CD4-positive, CD25-positive, alpha-beta regulatory T cell (primary cell): ENCODE measurements at regions not wholly inside any gene's neighbourhood (a gene's known extent, or its start where the extent isn't known, plus 50 kb on each side); places are given as distances from the start of the nearest gene placed in this dataset.

Source experiments
- ATAC-seq, 2 donors: fragments of 150-1000 bp; cut with Tn5 transposase; one replicate each; pipeline ENCODE4 v1.10.0; 2021; ENCODE audit warnings: low read depth in 2 of 2, moderate number of reproducible peaks in 2 of 2, moderate library complexity in 1 of 2
- DNase-seq, 3 donors: peaks; one replicate each; pipeline versions ENCODE4 v3.0.0 to v3.0.0-alpha.2; 2012 to 2022; ENCODE audit warnings: mixed read lengths in 1 of 3
- H3K27ac ChIP-seq: one replicate; pipeline ENCODE4 v1.7.0; 2013; ENCODE audit warnings: mild to moderate bottlenecking, low read length; ENCODE audit not compliant: insufficient read depth, poor library complexity, severe bottlenecking
- H3K27me3 ChIP-seq: one replicate; pipeline ENCODE4 v1.7.0; 2013; ENCODE audit warnings: low read length; ENCODE audit not compliant: control insufficient read depth, insufficient read depth
- H3K36me3 ChIP-seq: one replicate; pipeline ENCODE4 v1.7.0; 2013; ENCODE audit warnings: mild to moderate bottlenecking, low read length, moderate library complexity; ENCODE audit not compliant: control insufficient read depth, insufficient read depth
- H3K4me1 ChIP-seq: 2 replicates; pipeline ENCODE4 v1.7.0; 2013; ENCODE audit warnings: mild to moderate bottlenecking, low read length; ENCODE audit not compliant: insufficient read depth, control insufficient read depth, poor library complexity, severe bottlenecking
- H3K4me3 ChIP-seq: one replicate; pipeline ENCODE4 v1.7.0; 2013; ENCODE audit warnings: low read depth, mild to moderate bottlenecking, low read length, moderate library complexity
- H3K9me3 ChIP-seq, 2 experiments: 1 replicate in 1 of 2; 2 replicates in 1 of 2; pipeline ENCODE4 v1.7.0; 2013; ENCODE audit warnings: low read length in 2 of 2, mild to moderate bottlenecking in 1 of 2, moderate library complexity in 1 of 2; ENCODE audit not compliant: control insufficient read depth in 2 of 2
- H3K27ac Mint-ChIP-seq, 3 donors: one replicate each; pipeline ENCODE4 v1.8.0; 2020 to 2022; ENCODE audit warnings: mild to moderate bottlenecking in 3 of 3, mixed read lengths in 3 of 3, moderate library complexity in 2 of 3
- H3K27me3 Mint-ChIP-seq: one replicate; pipeline ENCODE4 v1.8.0; 2022; ENCODE audit warnings: mild to moderate bottlenecking, mixed read lengths
- H3K36me3 Mint-ChIP-seq: one replicate; pipeline ENCODE4 v1.8.0; 2020; ENCODE audit warnings: mixed read lengths
- H3K4me1 Mint-ChIP-seq, 4 donors: one replicate each; pipeline ENCODE4 v1.8.0; 2020 to 2022; ENCODE audit warnings: mixed read lengths in 4 of 4, mild to moderate bottlenecking in 1 of 4
- H3K4me3 Mint-ChIP-seq, 4 donors: one replicate each; pipeline ENCODE4 v1.8.0; 2020 to 2022; ENCODE audit warnings: mild to moderate bottlenecking in 4 of 4, mixed read lengths in 4 of 4, moderate library complexity in 3 of 4
- H3K9me3 Mint-ChIP-seq, 7 donors: one replicate each; pipeline ENCODE4 v1.8.0; 2020 to 2022; ENCODE audit warnings: mixed read lengths in 7 of 7, mild to moderate bottlenecking in 3 of 7, moderate library complexity in 2 of 7

DNA sequence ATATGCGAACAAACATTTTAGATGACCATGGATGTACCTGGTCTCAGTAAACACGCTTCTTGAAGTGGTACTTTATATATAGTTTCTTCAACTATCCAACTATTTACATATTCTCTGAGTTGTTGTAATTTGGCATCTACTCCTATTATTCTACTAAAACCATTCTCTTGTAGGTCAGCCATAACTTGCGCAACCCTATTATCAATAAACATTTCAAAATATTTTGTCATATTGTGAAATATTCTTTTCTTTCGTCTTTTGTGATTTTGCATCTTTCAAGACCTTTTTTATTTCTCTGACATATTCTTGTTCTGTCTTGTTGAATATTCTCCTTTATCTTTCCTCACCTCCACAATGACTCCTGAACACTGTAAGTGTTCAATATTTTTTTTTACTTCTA lies 753.3 kb downstream of the NXPH1 start:
- Mint-ChIP-seq H3K27ac (no peak overlapping the region), H3K4me1 (no peaks in the 10 kb centered on the region), H3K9me3 (peaks cover 0 to 26% (median 8%) of the 10 kb centered on the region in 7 donors), H3K4me3 (no peak overlapping the region), H3K27me3 (no peaks in the 10 kb centered on the region), H3K36me3 (no peaks in the 10 kb centered on the region)
- Histone ChIP-seq H3K36me3 (no peaks in the 10 kb centered on the region), H3K4me3 (no peak overlapping the region), H3K27ac (no peak overlapping the region), H3K27me3 (no peaks in the 10 kb centered on the region), H3K4me1 (no peaks in the 10 kb centered on the region), H3K9me3 (no peaks in the 10 kb centered on the region)
- DNase-seq (no peak), ATAC-seq (no peak)

DNA sequence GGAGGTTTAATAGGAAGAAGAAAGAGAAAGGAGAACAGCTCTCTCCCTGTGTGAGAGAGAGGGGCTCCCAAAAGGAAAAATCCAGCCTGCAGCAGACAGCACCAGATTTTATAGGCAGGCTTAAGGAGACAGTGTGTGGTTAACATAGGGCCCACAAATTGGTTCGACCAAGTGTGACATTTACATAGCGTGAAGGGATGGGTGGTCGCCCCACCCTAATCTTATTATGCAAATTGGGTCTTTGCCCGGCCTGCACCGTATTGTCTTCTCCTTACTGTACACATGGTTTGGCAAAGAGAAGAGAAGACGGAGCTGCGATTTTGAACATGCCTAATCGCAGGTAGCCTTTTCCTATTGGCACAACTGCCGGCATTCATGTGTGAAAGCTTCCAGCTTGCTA lies 756.3 kb downstream of the NXPH1 start:
- Histone ChIP-seq H3K4me3 (no peak overlapping the region), H3K27ac (no peak overlapping the region), H3K4me1 (no peaks in the 10 kb centered on the region), H3K36me3 (no peaks in the 10 kb centered on the region), H3K27me3 (no peaks in the 10 kb centered on the region), H3K9me3 (no peaks in the 10 kb centered on the region)
- Mint-ChIP-seq H3K4me3 (no peak overlapping the region), H3K4me1 (no peaks in the 10 kb centered on the region), H3K9me3 (peaks cover 1 to 20% (median 8%) of the 10 kb centered on the region in 7 donors), H3K27ac (no peak overlapping the region), H3K27me3 (no peaks in the 10 kb centered on the region), H3K36me3 (no peaks in the 10 kb centered on the region)
- DNase-seq (no peak), ATAC-seq (no peak)

GRCh38 chr7:9192969-9193368 lies 759.6 kb downstream of the NXPH1 start:
- Mint-ChIP-seq H3K9me3 (peaks cover 3 to 15% (median 7%) of the 10 kb centered on the region in 7 donors), H3K27ac (no peak overlapping the region), H3K4me1 (no peaks in the 10 kb centered on the region), H3K27me3 (no peaks in the 10 kb centered on the region), H3K36me3 (no peaks in the 10 kb centered on the region), H3K4me3 (no peak overlapping the region)
- DNase-seq (no peak), ATAC-seq (no peak)
- H3K36me3 ChIP-seq, result no peaks in the 10 kb centered on the region
- no peak overlapping the region for H3K27ac ChIP-seq
- no peaks in the 10 kb centered on the region for H3K4me1 ChIP-seq
- H3K27me3 ChIP-seq, result no peaks in the 10 kb centered on the region
- no peaks in the 10 kb centered on the region for H3K9me3 ChIP-seq
- no peak overlapping the region for H3K4me3 ChIP-seq

- H3K9me3 Mint-ChIP-seq, result peaks cover 0 to 13% (median 4%) of the 10 kb centered on the region in 7 donors
- no peak for DNase-seq
- Histone ChIP-seq H3K36me3 (no peaks in the 10 kb centered on the region), H3K4me3 (no peak overlapping the region), H3K27ac (no peak overlapping the region), H3K4me1 (no peaks in the 10 kb centered on the region), H3K9me3 (no peaks in the 10 kb centered on the region), H3K27me3 (no peaks in the 10 kb centered on the region)
- H3K4me1 Mint-ChIP-seq, result no peaks in the 10 kb centered on the region
- H3K27me3 Mint-ChIP-seq, result no peaks in the 10 kb centered on the region
- no peak for ATAC-seq
- no peak overlapping the region for H3K4me3 Mint-ChIP-seq
- H3K27ac Mint-ChIP-seq, result no peak overlapping the region
- H3K36me3 Mint-ChIP-seq, result no peaks in the 10 kb centered on the region
Observed at GRCh38 chr7:9200626-9201025, 767.2 kb downstream of the NXPH1 start.

DNA sequence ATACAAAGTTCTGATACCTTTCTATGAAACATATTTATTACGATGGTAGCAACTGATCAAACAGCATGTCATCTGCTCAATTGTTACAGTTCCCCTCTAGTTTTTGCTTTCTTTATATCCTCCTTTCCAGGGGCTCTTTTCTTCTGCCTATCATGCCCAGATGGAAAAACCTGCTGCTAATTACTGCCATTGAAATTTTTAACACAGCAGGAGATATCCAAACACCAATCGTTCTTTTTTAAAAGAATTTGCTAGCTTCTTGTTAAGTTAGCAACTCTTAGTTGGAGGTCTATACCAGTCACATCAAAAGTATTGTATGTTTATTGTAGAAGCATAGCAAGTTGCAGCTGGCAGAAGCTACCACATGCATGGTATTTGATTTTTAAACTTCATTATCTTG lies 768.5 kb downstream of the NXPH1 start:
- Histone ChIP-seq H3K4me1 (no peaks in the 10 kb centered on the region), H3K9me3 (no peaks in the 10 kb centered on the region), H3K36me3 (no peaks in the 10 kb centered on the region), H3K27me3 (no peaks in the 10 kb centered on the region), H3K4me3 (no peak overlapping the region), H3K27ac (no peak overlapping the region)
- Mint-ChIP-seq H3K4me3 (no peak overlapping the region), H3K9me3 (peaks cover 4 to 17% (median 5%) of the 10 kb centered on the region in 7 donors), H3K27me3 (no peaks in the 10 kb centered on the region), H3K36me3 (no peaks in the 10 kb centered on the region), H3K27ac (no peak overlapping the region), H3K4me1 (no peaks in the 10 kb centered on the region)
- DNase-seq, result no peak
- no peak for ATAC-seq

GRCh38 chr7:9204571-9204970 lies 771.2 kb downstream of the NXPH1 start:
- Histone ChIP-seq H3K36me3 (no peaks in the 10 kb centered on the region), H3K4me1 (no peaks in the 10 kb centered on the region), H3K9me3 (no peaks in the 10 kb centered on the region), H3K27ac (no peak overlapping the region), H3K27me3 (no peaks in the 10 kb centered on the region), H3K4me3 (no peak overlapping the region)
- Mint-ChIP-seq H3K9me3 (peaks cover under 1 to 20% (median 4%) of the 10 kb centered on the region in 7 donors), H3K4me1 (no peaks in the 10 kb centered on the region), H3K27ac (no peak overlapping the region), H3K36me3 (no peaks in the 10 kb centered on the region), H3K4me3 (no peak overlapping the region), H3K27me3 (no peaks in the 10 kb centered on the region)
- no peak for ATAC-seq
- DNase-seq, result no peak

- H3K27ac Mint-ChIP-seq, result no peak overlapping the region
- H3K4me1 ChIP-seq, result no peaks in the 10 kb centered on the region
- H3K4me1 Mint-ChIP-seq, result no peaks in the 10 kb centered on the region
- no peaks in the 10 kb centered on the region for H3K36me3 ChIP-seq
- no peaks in the 10 kb centered on the region for H3K27me3 ChIP-seq
- H3K4me3 ChIP-seq, result no peak overlapping the region
- no peak overlapping the region for H3K27ac ChIP-seq
- ATAC-seq (no peak), DNase-seq (no peak)
- no peaks in the 10 kb centered on the region for H3K27me3 Mint-ChIP-seq
- H3K36me3 Mint-ChIP-seq, result no peaks in the 10 kb centered on the region
- peaks cover 0 to 11% (median 3%) of the 10 kb centered on the region in 7 donors for H3K9me3 Mint-ChIP-seq
- H3K4me3 Mint-ChIP-seq, result no peak overlapping the region
- no peaks in the 10 kb centered on the region for H3K9me3 ChIP-seq
Observed at GRCh38 chr7:9210114-9210513, 776.7 kb downstream of the NXPH1 start.

DNA sequence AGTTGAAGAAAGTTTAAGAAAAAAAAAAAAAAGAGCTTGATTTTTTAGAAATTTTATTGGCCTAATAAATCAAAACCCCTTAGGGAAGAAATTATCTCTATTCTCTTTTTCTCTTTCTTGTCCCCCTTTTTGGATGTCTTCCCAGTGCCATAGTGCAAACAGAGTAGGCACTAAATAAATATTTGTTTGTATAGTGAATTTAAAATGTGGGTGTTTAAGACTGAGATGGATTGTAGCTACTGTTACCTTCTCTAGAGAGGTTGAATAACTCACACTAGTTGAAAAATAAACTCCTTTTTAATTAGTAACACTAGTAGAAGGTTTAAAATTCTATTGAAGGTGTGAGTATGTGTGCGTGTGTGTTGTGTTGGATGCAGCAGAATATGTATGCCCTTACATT lies 783.8 kb downstream of the NXPH1 start:
- Histone ChIP-seq H3K27me3 (no peaks in the 10 kb centered on the region), H3K9me3 (peaks cover 0 to 4% of the 10 kb centered on the region in 2 experiments), H3K4me1 (no peaks in the 10 kb centered on the region), H3K4me3 (no peak overlapping the region), H3K27ac (no peak overlapping the region), H3K36me3 (no peaks in the 10 kb centered on the region)
- ATAC-seq (no peak), DNase-seq (no peak)
- H3K9me3 Mint-ChIP-seq, result peaks cover 0 to 10% (median 2%) of the 10 kb centered on the region in 7 donors
- H3K4me3 Mint-ChIP-seq, result no peak overlapping the region
- no peaks in the 10 kb centered on the region for H3K4me1 Mint-ChIP-seq
- no peak overlapping the region for H3K27ac Mint-ChIP-seq
- H3K36me3 Mint-ChIP-seq, result no peaks in the 10 kb centered on the region
- H3K27me3 Mint-ChIP-seq, result no peaks in the 10 kb centered on the region
